GM23338 (cell line): ENCODE measurements at regions not wholly inside any gene's neighbourhood (a gene's known extent, or its start where the extent isn't known, plus 50 kb on each side); places are given as distances from the start of the nearest gene placed in this dataset.

ENCODE experiments used
- CREB1 ChIP-seq: fragments of 250-450 bp; sonication (Bioruptor Pico); IDR thresholded peaks from 2 replicates; pipeline ENCODE4 v1.5.0; 2020; ENCODE audit warnings: low read depth, mild to moderate bottlenecking, moderate library complexity
- CTCF ChIP-seq, 2 experiments: fragments of 200-600 bp in 1 of 2; sonication (generic) in 1 of 2; conservative IDR thresholded peaks; 2 replicates each; pipeline versions ENCODE4 v1.5.1 to v1.6.1; 2016 to 2017; ENCODE audit warnings: antibody characterized with exemption in 2 of 2, low read depth in 2 of 2, mild to moderate bottlenecking in 2 of 2, moderate library complexity in 1 of 2
- ETS1 ChIP-seq: IDR thresholded peaks from 2 replicates; pipeline ENCODE4 v1.6.1; 2016; ENCODE audit warnings: antibody characterized with exemption
- EZH2 ChIP-seq: fragments of 200-600 bp; sonication (generic); IDR thresholded peaks from one replicate; pipeline ENCODE4 v1.8.0; 2017; ENCODE audit warnings: antibody characterized with exemption, mild to moderate bottlenecking, low read depth; ENCODE audit not compliant: unreplicated experiment
- EZH2phosphoT487 ChIP-seq: fragments of 200-600 bp; sonication (generic); IDR thresholded peaks from one replicate; pipeline ENCODE4 v1.8.1; 2018; ENCODE audit warnings: antibody characterized with exemption; ENCODE audit not compliant: unreplicated experiment
- JUNB ChIP-seq: IDR thresholded peaks from one replicate; pipeline ENCODE4 v1.6.1; 2016; ENCODE audit warnings: antibody characterized with exemption; ENCODE audit not compliant: unreplicated experiment
- NANOG ChIP-seq: IDR thresholded peaks from 2 replicates; pipeline ENCODE4 v1.6.1; 2016; ENCODE audit warnings: antibody characterized with exemption, borderline replicate concordance
- POLR2AphosphoS5 ChIP-seq: IDR thresholded peaks from 2 replicates; pipeline ENCODE4 v1.6.1; 2016; ENCODE audit warnings: antibody characterized with exemption, low read depth
- REST ChIP-seq: IDR thresholded peaks from one replicate; pipeline ENCODE4 v1.6.1; 2018; ENCODE audit warnings: antibody characterized with exemption; ENCODE audit not compliant: unreplicated experiment
- STAT1 ChIP-seq: IDR thresholded peaks from one replicate; pipeline ENCODE4 v1.6.1; 2016; ENCODE audit warnings: antibody characterized with exemption; ENCODE audit not compliant: unreplicated experiment
- ZNF114 ChIP-seq: fragments of 250-450 bp; sonication (Bioruptor Pico); IDR thresholded peaks from 2 replicates; pipeline ENCODE4 v1.5.0; 2020; ENCODE audit warnings: mild to moderate bottlenecking, moderate library complexity
- ZNF331 ChIP-seq: fragments of 250-450 bp; sonication (Bioruptor Pico); IDR thresholded peaks from 2 replicates; pipeline ENCODE4 v1.5.0; 2020; ENCODE audit warnings: low read depth, mild to moderate bottlenecking, moderate library complexity
- ZNF462 ChIP-seq: fragments of 250-450 bp; sonication (Bioruptor Pico); IDR thresholded peaks from 2 replicates; pipeline ENCODE4 v1.5.0; 2020; ENCODE audit warnings: mild to moderate bottlenecking, moderate library complexity

- TF ChIP-seq CTCF (conservative IDR thresholded peaks at IDR 0.05; ENCODE audit: low read depth in 2 of 2) (no peak), EZH2 (no peak), POLR2AphosphoS5 (no peak), REST (no peak), JUNB (no peak), EZH2phosphoT487 (no peak), CREB1 (no peak), STAT1 (no peak), NANOG (no peak), ZNF462 (CRISPR knock-in tag) (no peak), ETS1 (no peak), ZNF331 (CRISPR knock-in tag) (no peak), ZNF114 (no peak)
These were observed 132.7 kb upstream of the XPO1 start for GRCh38 chr2:61670591-61671501.
